SK-N-SH (cell line): ENCODE measurements at regions not wholly inside any gene's neighbourhood (a gene's known extent, or its start where the extent isn't known, plus 50 kb on each side); places are given as distances from the start of the nearest gene placed in this dataset.

Source experiments
- CTCF ChIA-PET: fragments of 300-600, 350-600 bp; formaldehyde crosslinking; extraction: SDS; loops from one replicate; lab custom pipeline; 2021; lab: Yijun Ruan, JAX
- POLR2A ChIA-PET: fragments of 350-600 bp; sonication (Branson Sonifier 250); formaldehyde crosslinking; extraction: SDS; loops from one replicate; lab custom pipeline; 2020; ENCODE audit warnings: antibody characterized with exemption, inconsistent platforms; lab: Yijun Ruan, JAX
- DNase-seq: peaks from one replicate; pipeline ENCODE4 v3.0.0; 2012
- H2AFZ ChIP-seq: fragments of 200-600 bp; sonication (generic); 2 replicates; pipeline ENCODE4 v1.8.1; 2016; ENCODE audit warnings: antibody characterized with exemption, mild to moderate bottlenecking, low read depth
- H3F3A ChIP-seq: fragments of 200-600 bp; sonication (generic); replicated peaks from 2 replicates; pipeline ENCODE3; 2016; ENCODE audit warnings: antibody characterized with exemption, mild to moderate bottlenecking; ENCODE audit not compliant: insufficient read depth
- H3K27ac ChIP-seq, 2 experiments: fragments of 200-500 bp in 1 of 2; fragments of 200-600 bp in 1 of 2; sonication (Bioruptor generic) in 1 of 2; sonication (generic), shearing (Covaris generic) in 1 of 2; 2 replicates each; pipeline versions ENCODE4 v1.5.1 to v1.6.1; 2014 to 2016; ENCODE audit warnings: low read depth in 2 of 2, inconsistent platforms in 1 of 2, low read length in 1 of 2, mild to moderate bottlenecking in 1 of 2, mixed read lengths in 1 of 2
- H3K27me3 ChIP-seq: fragments of 200-600 bp; sonication (generic), shearing (Covaris generic); 2 replicates; pipeline ENCODE4 v1.6.1; 2016; ENCODE audit warnings: mixed run types; ENCODE audit not compliant: insufficient read depth
- H3K36me3 ChIP-seq, 2 experiments: fragments of 200-500 bp in 1 of 2; fragments of 200-600 bp in 1 of 2; sonication (Bioruptor generic) in 1 of 2; sonication (generic) in 1 of 2; replicated peaks in 1 of 2; 2 replicates each; pipeline versions ENCODE3 to v1.5.1; 2014 to 2016; ENCODE audit warnings: low read length in 1 of 2, mild to moderate bottlenecking in 1 of 2; ENCODE audit not compliant: insufficient read depth in 2 of 2, control insufficient read depth in 1 of 2
- H3K4me1 ChIP-seq, 2 experiments: fragments of 200-500 bp in 1 of 2; fragments of 200-600 bp in 1 of 2; sonication (Bioruptor generic) in 1 of 2; sonication (generic), shearing (Covaris generic) in 1 of 2; 2 replicates each; pipeline versions ENCODE4 v1.5.1 to v1.6.1; 2014 to 2016; ENCODE audit warnings: low read depth in 1 of 2, low read length in 1 of 2, mixed run types in 1 of 2; ENCODE audit not compliant: insufficient read depth in 2 of 2, control insufficient read depth in 1 of 2
- H3K4me2 ChIP-seq: fragments of 200-600 bp; sonication (generic), shearing (Covaris generic); 2 replicates; pipeline ENCODE4 v1.6.1; 2017; ENCODE audit warnings: mixed run types
- H3K4me3 ChIP-seq, 2 experiments: fragments of 200-500 bp in 1 of 2; fragments of 200-600 bp in 1 of 2; sonication (Bioruptor generic) in 1 of 2; sonication (generic), shearing (Covaris generic) in 1 of 2; 2 replicates each; pipeline versions ENCODE4 v1.5.1 to v1.8.1; 2014 to 2016; ENCODE audit warnings: low read depth in 2 of 2, inconsistent platforms in 1 of 2, low read length in 1 of 2, mild to moderate bottlenecking in 1 of 2, mixed read lengths in 1 of 2, moderate library complexity in 1 of 2
- H3K79me2 ChIP-seq: fragments of 200-600 bp; sonication (generic); 2 replicates; pipeline ENCODE4 v1.8.1; 2017; ENCODE audit warnings: mild to moderate bottlenecking; ENCODE audit not compliant: insufficient read depth
- H3K9ac ChIP-seq: fragments of 200-600 bp; sonication (generic); 2 replicates; pipeline ENCODE4 v1.6.1; 2017; ENCODE audit warnings: mixed run types
- H3K9me2 ChIP-seq: fragments of 200-600 bp; sonication (generic); 2 replicates; pipeline ENCODE4 v1.6.1; 2017; ENCODE audit warnings: mixed run types
- H3K9me3 ChIP-seq: fragments of 200-600 bp; sonication (generic); 2 replicates; pipeline ENCODE4 v1.6.1; 2017; ENCODE audit warnings: mixed run types, mild to moderate bottlenecking, moderate library complexity
- H4K20me1 ChIP-seq: fragments of 200-600 bp; sonication (generic); 2 replicates; pipeline ENCODE4 v1.6.1; 2017; ENCODE audit warnings: mild to moderate bottlenecking, mixed run types; ENCODE audit not compliant: insufficient read depth
- ELF1 ChIP-seq: IDR thresholded peaks from 2 replicates; pipeline ENCODE4 v1.4.0; 2012
- EP300 ChIP-seq, 2 experiments: IDR thresholded peaks; 2 replicates each; pipeline versions ENCODE4 v1.4.0 to v1.6.1; 2012; ENCODE audit warnings: borderline replicate concordance in 1 of 2, low read depth in 1 of 2, low read length in 1 of 2
- EZH2phosphoT487 ChIP-seq: fragments of 200-600 bp; sonication (generic); IDR thresholded peaks from 2 replicates; pipeline ENCODE4 v1.6.1; 2017; ENCODE audit warnings: low read depth, mixed run types, mild to moderate bottlenecking, antibody characterized with exemption, moderate library complexity, borderline replicate concordance
- FOSL2 ChIP-seq: IDR thresholded peaks from 2 replicates; pipeline ENCODE4 v1.4.0; 2012; ENCODE audit warnings: low read depth, mild to moderate bottlenecking, moderate library complexity, borderline replicate concordance
- GATA2 ChIP-seq: sonication (generic); formaldehyde crosslinking; IDR thresholded peaks from 2 replicates; pipeline ENCODE4 v1.5.0; 2020; ENCODE audit warnings: mild to moderate bottlenecking, missing genetic modification reagents
- JUND ChIP-seq: IDR thresholded peaks from 2 replicates; pipeline ENCODE4 v1.4.0; 2012
- MEF2A ChIP-seq: IDR thresholded peaks from 2 replicates; pipeline ENCODE4 v1.4.0; 2012; ENCODE audit warnings: low read depth, borderline replicate concordance
- NRF1 ChIP-seq: IDR thresholded peaks from 2 replicates; pipeline ENCODE4 v1.6.1; 2012; ENCODE audit warnings: low read depth, mild to moderate bottlenecking, low read length
- RAD21 ChIP-seq: IDR thresholded peaks from 2 replicates; pipeline ENCODE4 v1.6.1; 2012; ENCODE audit warnings: mild to moderate bottlenecking, low read length
- RCOR1 ChIP-seq: fragments of 150-350 bp; IDR thresholded peaks from 2 replicates; pipeline ENCODE4 v1.6.1; 2017; ENCODE audit warnings: antibody characterized with exemption, low read length
- RFX5 ChIP-seq: IDR thresholded peaks from 2 replicates; pipeline ENCODE4 v1.6.1; 2012; ENCODE audit warnings: mild to moderate bottlenecking, improper control_type of control experiment, low read length
- SIN3A ChIP-seq: IDR thresholded peaks from 2 replicates; pipeline ENCODE4 v1.6.1; 2012; ENCODE audit warnings: low read depth, mild to moderate bottlenecking, low read length, moderate library complexity, borderline replicate concordance
- SMC3 ChIP-seq: IDR thresholded peaks from 2 replicates; pipeline ENCODE4 v1.6.1; 2012; ENCODE audit warnings: low read depth, low read length, improper control_type of control experiment
- TAF1 ChIP-seq: IDR thresholded peaks from 2 replicates; pipeline ENCODE4 v1.6.1; 2012; ENCODE audit warnings: low read depth, mild to moderate bottlenecking, low read length, moderate library complexity, borderline replicate concordance
- TEAD4 ChIP-seq: IDR thresholded peaks from 2 replicates; pipeline ENCODE4 v1.4.0; 2012; ENCODE audit warnings: mild to moderate bottlenecking, borderline replicate concordance; ENCODE audit not compliant: insufficient read depth
- WGBS: methylation state at CpG from one replicate; pipeline ENCODE4 v1.1.6; 2017; ENCODE audit warnings: low lambda C conversion rate; 5-methylcytosine and 5-hydroxymethylcytosine counted together
- TF ChIP-seq, protein P1 (sequence below): IDR thresholded peaks from 2 replicates; pipeline ENCODE4 v1.4.0; 2012; ENCODE audit warnings: low read depth, borderline replicate concordance
- TF ChIP-seq, protein P2 (sequence below): IDR thresholded peaks from 2 replicates; pipeline ENCODE4 v1.6.1; 2012; ENCODE audit warnings: mild to moderate bottlenecking, low read depth, low read length, moderate library complexity
- TF ChIP-seq, protein P3 (sequence below): fragments of 150-350 bp; IDR thresholded peaks from 2 replicates; pipeline ENCODE4 v1.6.1; 2016; ENCODE audit warnings: mild to moderate bottlenecking, low read depth, low read length
- TF ChIP-seq, protein P4 (sequence below): IDR thresholded peaks from 2 replicates; pipeline ENCODE4 v1.4.0; 2012; ENCODE audit warnings: low read depth
- TF ChIP-seq, protein P5 (sequence below): fragments of 200-600 bp; sonication (generic); IDR thresholded peaks from 2 replicates; pipeline ENCODE4 v1.6.1; 2017; ENCODE audit warnings: antibody characterized with exemption, mild to moderate bottlenecking, moderate library complexity

DNA sequence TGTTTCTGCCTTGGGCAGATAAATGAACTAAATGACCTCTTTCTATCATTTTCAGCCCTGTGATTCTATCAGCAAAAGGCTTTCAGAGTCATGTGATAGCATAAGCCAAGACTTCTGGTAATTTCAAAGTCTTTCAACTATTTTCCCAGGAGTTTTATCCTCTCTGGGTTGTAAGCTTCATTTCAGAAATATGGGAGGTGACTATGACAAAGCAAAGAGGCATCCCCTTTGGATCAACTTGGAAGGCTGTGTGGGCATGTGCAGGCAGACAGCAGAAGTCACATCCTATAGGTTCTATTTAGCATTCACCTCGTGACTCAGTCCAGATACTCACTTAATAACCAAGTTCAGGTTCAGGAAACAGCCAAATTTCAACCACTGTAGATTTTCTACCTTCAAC lies 149.0 kb upstream of the FST start (continued):
- TF ChIP-seq, protein P1, sequence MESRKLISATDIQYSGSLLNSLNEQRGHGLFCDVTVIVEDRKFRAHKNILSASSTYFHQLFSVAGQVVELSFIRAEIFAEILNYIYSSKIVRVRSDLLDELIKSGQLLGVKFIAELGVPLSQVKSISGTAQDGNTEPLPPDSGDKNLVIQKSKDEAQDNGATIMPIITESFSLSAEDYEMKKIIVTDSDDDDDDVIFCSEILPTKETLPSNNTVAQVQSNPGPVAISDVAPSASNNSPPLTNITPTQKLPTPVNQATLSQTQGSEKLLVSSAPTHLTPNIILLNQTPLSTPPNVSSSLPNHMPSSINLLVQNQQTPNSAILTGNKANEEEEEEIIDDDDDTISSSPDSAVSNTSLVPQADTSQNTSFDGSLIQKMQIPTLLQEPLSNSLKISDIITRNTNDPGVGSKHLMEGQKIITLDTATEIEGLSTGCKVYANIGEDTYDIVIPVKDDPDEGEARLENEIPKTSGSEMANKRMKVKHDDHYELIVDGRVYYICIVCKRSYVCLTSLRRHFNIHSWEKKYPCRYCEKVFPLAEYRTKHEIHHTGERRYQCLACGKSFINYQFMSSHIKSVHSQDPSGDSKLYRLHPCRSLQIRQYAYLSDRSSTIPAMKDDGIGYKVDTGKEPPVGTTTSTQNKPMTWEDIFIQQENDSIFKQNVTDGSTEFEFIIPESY = no peak
- TF ChIP-seq JUND (peak; percentile 61), NRF1 (no peak)

DNA sequence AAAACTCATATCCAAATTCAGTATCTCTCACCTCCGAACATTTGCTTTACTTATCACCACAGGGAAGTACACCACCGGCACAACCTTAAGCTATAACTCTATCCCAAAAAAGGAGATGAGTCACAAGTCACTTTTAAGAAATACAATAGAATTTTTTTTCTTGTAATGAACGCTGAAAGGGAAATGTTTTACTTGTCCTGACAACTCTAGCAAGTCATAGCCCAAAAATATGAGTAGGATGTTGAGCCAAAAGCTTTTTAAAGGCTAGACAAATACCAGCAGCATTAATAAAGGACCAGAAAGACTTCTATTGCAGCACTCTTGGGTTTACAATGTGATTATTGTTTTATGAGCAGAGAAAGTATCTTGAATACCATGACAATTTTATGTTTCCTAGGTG lies 147.3 kb upstream of the FST start:
- peaks cover 0 to 26% of the 10 kb centered on the region in 2 experiments; a peak in 2 of 4 replicates for H3K4me1 ChIP-seq
- WGBS = 7% methylated on average over 3 of the region's 3 CpGs
- no peak for DNase-seq
- H3F3A ChIP-seq = peaks cover 44% of the 10 kb centered on the region
- no peaks in the 10 kb centered on the region for H3K9me2 ChIP-seq
- no peaks in the 10 kb centered on the region for H4K20me1 ChIP-seq
- peak overlapping the region; percentile 52; the same call in 1 of the 2 replicates for H3K4me2 ChIP-seq
- no peaks in the 10 kb centered on the region for H3K9me3 ChIP-seq
- peak overlapping the region in 1 of 2 experiments; percentile 97; a peak in 2 of 4 replicates for H3K27ac ChIP-seq
- CTCF ChIA-PET = no interaction called here
- no peaks in the 10 kb centered on the region for H3K27me3 ChIP-seq
- peak overlapping the region; percentile 68 for H3K9ac ChIP-seq
- no peaks in the 10 kb centered on the region for H3K79me2 ChIP-seq
- peak overlapping the region; percentile 14; the same call in 1 of the 2 replicates for H2AFZ ChIP-seq
- no peaks in the 10 kb centered on the region for H3K36me3 ChIP-seq
- no peak overlapping the region for H3K4me3 ChIP-seq
- POLR2A ChIA-PET = no interaction called here
- no peak for TF ChIP-seq RAD21
- no peak for TF ChIP-seq NRF1
- no peak for TF ChIP-seq GATA2 (CRISPR knock-in tag)
- no peak for TF ChIP-seq SIN3A
- TF ChIP-seq, protein P2, sequence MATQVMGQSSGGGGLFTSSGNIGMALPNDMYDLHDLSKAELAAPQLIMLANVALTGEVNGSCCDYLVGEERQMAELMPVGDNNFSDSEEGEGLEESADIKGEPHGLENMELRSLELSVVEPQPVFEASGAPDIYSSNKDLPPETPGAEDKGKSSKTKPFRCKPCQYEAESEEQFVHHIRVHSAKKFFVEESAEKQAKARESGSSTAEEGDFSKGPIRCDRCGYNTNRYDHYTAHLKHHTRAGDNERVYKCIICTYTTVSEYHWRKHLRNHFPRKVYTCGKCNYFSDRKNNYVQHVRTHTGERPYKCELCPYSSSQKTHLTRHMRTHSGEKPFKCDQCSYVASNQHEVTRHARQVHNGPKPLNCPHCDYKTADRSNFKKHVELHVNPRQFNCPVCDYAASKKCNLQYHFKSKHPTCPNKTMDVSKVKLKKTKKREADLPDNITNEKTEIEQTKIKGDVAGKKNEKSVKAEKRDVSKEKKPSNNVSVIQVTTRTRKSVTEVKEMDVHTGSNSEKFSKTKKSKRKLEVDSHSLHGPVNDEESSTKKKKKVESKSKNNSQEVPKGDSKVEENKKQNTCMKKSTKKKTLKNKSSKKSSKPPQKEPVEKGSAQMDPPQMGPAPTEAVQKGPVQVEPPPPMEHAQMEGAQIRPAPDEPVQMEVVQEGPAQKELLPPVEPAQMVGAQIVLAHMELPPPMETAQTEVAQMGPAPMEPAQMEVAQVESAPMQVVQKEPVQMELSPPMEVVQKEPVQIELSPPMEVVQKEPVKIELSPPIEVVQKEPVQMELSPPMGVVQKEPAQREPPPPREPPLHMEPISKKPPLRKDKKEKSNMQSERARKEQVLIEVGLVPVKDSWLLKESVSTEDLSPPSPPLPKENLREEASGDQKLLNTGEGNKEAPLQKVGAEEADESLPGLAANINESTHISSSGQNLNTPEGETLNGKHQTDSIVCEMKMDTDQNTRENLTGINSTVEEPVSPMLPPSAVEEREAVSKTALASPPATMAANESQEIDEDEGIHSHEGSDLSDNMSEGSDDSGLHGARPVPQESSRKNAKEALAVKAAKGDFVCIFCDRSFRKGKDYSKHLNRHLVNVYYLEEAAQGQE = no peak
- peak; percentile 48 to 93; a peak in 3 of 4 replicates for TF ChIP-seq EP300 (IDR thresholded peaks at IDR 0.05; ENCODE audit: borderline replicate concordance in 1 of 2, low read depth in 1 of 2, low read length in 1 of 2)
- TF ChIP-seq FOSL2 = peak; percentile 78
- TF ChIP-seq, protein P3, sequence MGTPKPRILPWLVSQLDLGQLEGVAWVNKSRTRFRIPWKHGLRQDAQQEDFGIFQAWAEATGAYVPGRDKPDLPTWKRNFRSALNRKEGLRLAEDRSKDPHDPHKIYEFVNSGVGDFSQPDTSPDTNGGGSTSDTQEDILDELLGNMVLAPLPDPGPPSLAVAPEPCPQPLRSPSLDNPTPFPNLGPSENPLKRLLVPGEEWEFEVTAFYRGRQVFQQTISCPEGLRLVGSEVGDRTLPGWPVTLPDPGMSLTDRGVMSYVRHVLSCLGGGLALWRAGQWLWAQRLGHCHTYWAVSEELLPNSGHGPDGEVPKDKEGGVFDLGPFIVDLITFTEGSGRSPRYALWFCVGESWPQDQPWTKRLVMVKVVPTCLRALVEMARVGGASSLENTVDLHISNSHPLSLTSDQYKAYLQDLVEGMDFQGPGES = no peak
- TF ChIP-seq, protein P4, sequence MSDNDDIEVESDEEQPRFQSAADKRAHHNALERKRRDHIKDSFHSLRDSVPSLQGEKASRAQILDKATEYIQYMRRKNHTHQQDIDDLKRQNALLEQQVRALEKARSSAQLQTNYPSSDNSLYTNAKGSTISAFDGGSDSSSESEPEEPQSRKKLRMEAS = no peak
- TF ChIP-seq, protein P1 = no peak
- TF ChIP-seq MEF2A = peak; percentile 95
- TF ChIP-seq RFX5 = no peak
- no peak for TF ChIP-seq EZH2phosphoT487
- TF ChIP-seq, protein P5, sequence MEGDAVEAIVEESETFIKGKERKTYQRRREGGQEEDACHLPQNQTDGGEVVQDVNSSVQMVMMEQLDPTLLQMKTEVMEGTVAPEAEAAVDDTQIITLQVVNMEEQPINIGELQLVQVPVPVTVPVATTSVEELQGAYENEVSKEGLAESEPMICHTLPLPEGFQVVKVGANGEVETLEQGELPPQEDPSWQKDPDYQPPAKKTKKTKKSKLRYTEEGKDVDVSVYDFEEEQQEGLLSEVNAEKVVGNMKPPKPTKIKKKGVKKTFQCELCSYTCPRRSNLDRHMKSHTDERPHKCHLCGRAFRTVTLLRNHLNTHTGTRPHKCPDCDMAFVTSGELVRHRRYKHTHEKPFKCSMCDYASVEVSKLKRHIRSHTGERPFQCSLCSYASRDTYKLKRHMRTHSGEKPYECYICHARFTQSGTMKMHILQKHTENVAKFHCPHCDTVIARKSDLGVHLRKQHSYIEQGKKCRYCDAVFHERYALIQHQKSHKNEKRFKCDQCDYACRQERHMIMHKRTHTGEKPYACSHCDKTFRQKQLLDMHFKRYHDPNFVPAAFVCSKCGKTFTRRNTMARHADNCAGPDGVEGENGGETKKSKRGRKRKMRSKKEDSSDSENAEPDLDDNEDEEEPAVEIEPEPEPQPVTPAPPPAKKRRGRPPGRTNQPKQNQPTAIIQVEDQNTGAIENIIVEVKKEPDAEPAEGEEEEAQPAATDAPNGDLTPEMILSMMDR = no peak
- no peak for TF ChIP-seq TAF1
- TF ChIP-seq ELF1 = no peak
- TF ChIP-seq SMC3 = no peak
- TF ChIP-seq TEAD4 = peak; percentile 86; the same call in 1 of the 2 replicates
- peak; percentile 91 for TF ChIP-seq JUND
- TF ChIP-seq RCOR1 = no peak
